ENCODE measurements at regions not wholly inside any gene's neighbourhood (a gene's known extent, or its start where the extent isn't known, plus 50 kb on each side); places are given as distances from the start of the nearest gene placed in this dataset.
"Not testable (repeated sequence)": the region's sequence is repeated elsewhere in the genome, so short reads cannot be mapped to it uniquely, and the experiment has no call there.

GRCh38 chr9:89848060-89849040 is 243.5 kb downstream of the GADD45G start:
- Histone ChIP-seq H3K36me3 (ENCODE audit: control insufficient read depth, insufficient read depth, low read length, severe bottlenecking) (no peaks in the 10 kb centered on the region), H3K4me3 (ENCODE audit: low read length) (no peak overlapping the region), H3K9me3 (ENCODE audit: control insufficient read depth, low read length) (no peaks in the 10 kb centered on the region), H3K9ac (ENCODE audit: low read length) (no peak overlapping the region), H3K4me1 (ENCODE audit: control insufficient read depth, insufficient read depth, low read length) (peaks cover 21% of the 10 kb centered on the region), H3K27me3 (replicated peaks; ENCODE audit: control insufficient read depth, insufficient read depth, low read length) (peaks cover 4% of the 10 kb centered on the region)
- DNase-seq (ENCODE audit: low read depth), result no peak

GRCh38 chr9:89849096-89849495 is 244.3 kb downstream of the GADD45G start:
- no peak for DNase-seq (ENCODE audit: low read depth)
- no peak overlapping the region for H3K9ac ChIP-seq (ENCODE audit: low read length)
- H3K4me3 ChIP-seq (ENCODE audit: low read length), result no peak overlapping the region

GRCh38 chr9:89850153-89850552 is 245.3 kb downstream of the GADD45G start:
- H3K4me3 ChIP-seq (ENCODE audit: low read length), result peak overlapping the region; percentile 20
- no peaks in the 10 kb centered on the region for H3K9me3 ChIP-seq (ENCODE audit: control insufficient read depth, low read length)
- peaks cover 13% of the 10 kb centered on the region for H3K4me1 ChIP-seq (ENCODE audit: control insufficient read depth, insufficient read depth, low read length)
- H3K36me3 ChIP-seq (ENCODE audit: control insufficient read depth, insufficient read depth, low read length, severe bottlenecking), result no peaks in the 10 kb centered on the region
- H3K27me3 ChIP-seq (replicated peaks; ENCODE audit: control insufficient read depth, insufficient read depth, low read length), result peaks cover 19% of the 10 kb centered on the region
- H3K9ac ChIP-seq (ENCODE audit: low read length), result no peak overlapping the region
- no peak for DNase-seq (ENCODE audit: low read depth)

More at GRCh38 chr9:89849096-89849495, 244.3 kb downstream of the GADD45G start:
- Histone ChIP-seq H3K36me3 (ENCODE audit: control insufficient read depth, insufficient read depth, low read length, severe bottlenecking) (no peaks in the 10 kb centered on the region), H3K9me3 (ENCODE audit: control insufficient read depth, low read length) (no peaks in the 10 kb centered on the region), H3K4me1 (ENCODE audit: control insufficient read depth, insufficient read depth, low read length) (peaks cover 13% of the 10 kb centered on the region), H3K27me3 (replicated peaks; ENCODE audit: control insufficient read depth, insufficient read depth, low read length) (peaks cover 10% of the 10 kb centered on the region)

- H3K9me3 ChIP-seq (ENCODE audit: control insufficient read depth, low read length), result no peaks in the 10 kb centered on the region
- H3K4me1 ChIP-seq (ENCODE audit: control insufficient read depth, insufficient read depth, low read length), result peaks cover 13% of the 10 kb centered on the region
- peaks cover 19% of the 10 kb centered on the region for H3K27me3 ChIP-seq (replicated peaks; ENCODE audit: control insufficient read depth, insufficient read depth, low read length)
- H3K4me3 ChIP-seq (ENCODE audit: low read length), result peak overlapping the region; percentile 20
- DNase-seq (ENCODE audit: low read depth), result peak; percentile 1
- no peaks in the 10 kb centered on the region for H3K36me3 ChIP-seq (ENCODE audit: control insufficient read depth, insufficient read depth, low read length, severe bottlenecking)
- H3K9ac ChIP-seq (ENCODE audit: low read length), result no peak overlapping the region
Observed at GRCh38 chr9:89850631-89851325, 246.0 kb downstream of the GADD45G start.

- Histone ChIP-seq H3K9ac (ENCODE audit: low read length) (no peak overlapping the region), H3K36me3 (ENCODE audit: control insufficient read depth, insufficient read depth, low read length, severe bottlenecking) (no peaks in the 10 kb centered on the region), H3K4me3 (ENCODE audit: low read length) (no peak overlapping the region), H3K4me1 (ENCODE audit: control insufficient read depth, insufficient read depth, low read length) (peaks cover 13% of the 10 kb centered on the region), H3K9me3 (ENCODE audit: control insufficient read depth, low read length) (peaks cover 3% of the 10 kb centered on the region), H3K27me3 (replicated peaks; ENCODE audit: control insufficient read depth, insufficient read depth, low read length) (peaks cover 19% of the 10 kb centered on the region)
- DNase-seq (ENCODE audit: low read depth), result no peak
Observed at GRCh38 chr9:89853161-89853560, 248.3 kb downstream of the GADD45G start.

GRCh38 chr9:89853931-89854330 is 249.1 kb downstream of the GADD45G start:
- Histone ChIP-seq H3K27me3 (replicated peaks; ENCODE audit: control insufficient read depth, insufficient read depth, low read length) (peaks cover 19% of the 10 kb centered on the region), H3K36me3 (ENCODE audit: control insufficient read depth, insufficient read depth, low read length, severe bottlenecking) (no peaks in the 10 kb centered on the region), H3K9me3 (ENCODE audit: control insufficient read depth, low read length) (peaks cover 9% of the 10 kb centered on the region), H3K4me1 (ENCODE audit: control insufficient read depth, insufficient read depth, low read length) (peaks cover 13% of the 10 kb centered on the region), H3K9ac (ENCODE audit: low read length) (no peak overlapping the region), H3K4me3 (ENCODE audit: low read length) (no peak overlapping the region)
- DNase-seq (ENCODE audit: low read depth), result no peak

- no peak for DNase-seq (ENCODE audit: low read depth)
- Histone ChIP-seq H3K4me1 (ENCODE audit: control insufficient read depth, insufficient read depth, low read length) (peaks cover 13% of the 10 kb centered on the region), H3K4me3 (ENCODE audit: low read length) (no peak overlapping the region), H3K9ac (ENCODE audit: low read length) (no peak overlapping the region), H3K36me3 (ENCODE audit: control insufficient read depth, insufficient read depth, low read length, severe bottlenecking) (no peaks in the 10 kb centered on the region), H3K9me3 (ENCODE audit: control insufficient read depth, low read length) (peaks cover 9% of the 10 kb centered on the region), H3K27me3 (replicated peaks; ENCODE audit: control insufficient read depth, insufficient read depth, low read length) (peaks cover 19% of the 10 kb centered on the region)
Observed at GRCh38 chr9:89854715-89855475, 250.1 kb downstream of the GADD45G start.

GRCh38 chr9:89856296-89856695 is 251.5 kb downstream of the GADD45G start:
- not testable (repeated sequence) for H3K4me1 ChIP-seq (ENCODE audit: control insufficient read depth, insufficient read depth, low read length); DNase-seq (ENCODE audit: low read depth); H3K36me3 ChIP-seq (ENCODE audit: control insufficient read depth, insufficient read depth, low read length, severe bottlenecking); H3K9ac ChIP-seq (ENCODE audit: low read length); H3K4me3 ChIP-seq (ENCODE audit: low read length); H3K9me3 ChIP-seq (ENCODE audit: control insufficient read depth, low read length)
- H3K27me3 ChIP-seq (replicated peaks; ENCODE audit: control insufficient read depth, insufficient read depth, low read length), result peaks cover 27% of the 10 kb centered on the region

GRCh38 chr9:89856950-89857349 is 252.1 kb downstream of the GADD45G start:
- H3K9ac ChIP-seq (ENCODE audit: low read length); H3K4me3 ChIP-seq (ENCODE audit: low read length); H3K36me3 ChIP-seq (ENCODE audit: control insufficient read depth, insufficient read depth, low read length, severe bottlenecking); H3K9me3 ChIP-seq (ENCODE audit: control insufficient read depth, low read length); H3K4me1 ChIP-seq (ENCODE audit: control insufficient read depth, insufficient read depth, low read length); DNase-seq (ENCODE audit: low read depth): not testable (repeated sequence)
- H3K27me3 ChIP-seq (replicated peaks; ENCODE audit: control insufficient read depth, insufficient read depth, low read length), result peaks cover 30% of the 10 kb centered on the region

- H3K9ac ChIP-seq (ENCODE audit: low read length); H3K9me3 ChIP-seq (ENCODE audit: control insufficient read depth, low read length); H3K36me3 ChIP-seq (ENCODE audit: control insufficient read depth, insufficient read depth, low read length, severe bottlenecking); DNase-seq (ENCODE audit: low read depth); H3K4me1 ChIP-seq (ENCODE audit: control insufficient read depth, insufficient read depth, low read length); H3K4me3 ChIP-seq (ENCODE audit: low read length): not testable (repeated sequence)
- H3K27me3 ChIP-seq (replicated peaks; ENCODE audit: control insufficient read depth, insufficient read depth, low read length), result peaks cover 20% of the 10 kb centered on the region
Observed at GRCh38 chr9:89859842-89860241, 255.0 kb downstream of the GADD45G start.

GRCh38 chr9:89861371-89861770 is 256.6 kb downstream of the GADD45G start:
- not testable (repeated sequence) for H3K36me3 ChIP-seq (ENCODE audit: control insufficient read depth, insufficient read depth, low read length, severe bottlenecking); H3K9me3 ChIP-seq (ENCODE audit: control insufficient read depth, low read length); H3K9ac ChIP-seq (ENCODE audit: low read length); H3K4me1 ChIP-seq (ENCODE audit: control insufficient read depth, insufficient read depth, low read length); DNase-seq (ENCODE audit: low read depth); H3K4me3 ChIP-seq (ENCODE audit: low read length)
- H3K27me3 ChIP-seq (replicated peaks; ENCODE audit: control insufficient read depth, insufficient read depth, low read length), result peaks cover 18% of the 10 kb centered on the region
